Activated T-helper 1 cell treated with anti-CD3 and anti-CD28 coated beads, Interleukin-12 subunit alpha, Interleukin-12 subunit beta, Interleukin-2, Interleukin-4 antibody, amounts not matched to agents 30 ng/mL and 10 ng/mL and 1 ng/mL, durations not matched to agents 14 hours and 24 hours and 36 hours (primary cell): ENCODE measurements at regions not wholly inside any gene's neighbourhood (a gene's known extent, or its start where the extent isn't known, plus 50 kb on each side); places are given as distances from the start of the nearest gene placed in this dataset.
"Not testable (repeated sequence)": the region's sequence is repeated elsewhere in the genome, so short reads cannot be mapped to it uniquely, and the experiment has no call there.

ENCODE experiments used
- DNase-seq: peaks from one replicate; pipeline ENCODE4 v3.0.0; 2021; ENCODE audit warnings: low spot score
- H3K27ac Mint-ChIP-seq: one replicate; pipeline ENCODE4 v1.8.0; 2021; ENCODE audit warnings: mild to moderate bottlenecking, mixed read lengths
- H3K27me3 Mint-ChIP-seq: one replicate; pipeline ENCODE4 v1.8.0; 2022; ENCODE audit warnings: mild to moderate bottlenecking, moderate library complexity, mixed read lengths; ENCODE audit not compliant: insufficient read depth
- H3K36me3 Mint-ChIP-seq: one replicate; pipeline ENCODE4 v1.8.0; 2021; ENCODE audit warnings: low read depth, mixed read lengths
- H3K4me1 Mint-ChIP-seq: one replicate; pipeline ENCODE4 v1.8.0; 2021; ENCODE audit warnings: low read depth, mixed read lengths
- H3K4me3 Mint-ChIP-seq: one replicate; pipeline ENCODE4 v1.8.0; 2021; ENCODE audit warnings: mild to moderate bottlenecking, moderate library complexity, mixed read lengths
- H3K9me3 Mint-ChIP-seq: one replicate; pipeline ENCODE4 v1.8.0; 2021; ENCODE audit warnings: mixed read lengths
- intact Hi-C: fragments of 100-400 bp; cut with micrococcal nuclease; formaldehyde crosslinking; loops from one replicate; pipeline ENCODE4 v1.15.1; 2024

GRCh38 chr21:27917966-27918365, 951.1 kb upstream of the ADAMTS5 start:
- DNase-seq, H3K27ac Mint-ChIP-seq, intact Hi-C loops, H3K36me3 Mint-ChIP-seq, H3K4me1 Mint-ChIP-seq, H3K9me3 Mint-ChIP-seq, H3K4me3 Mint-ChIP-seq, H3K27me3 Mint-ChIP-seq: not testable (repeated sequence)

- H3K9me3 Mint-ChIP-seq, DNase-seq, H3K4me3 Mint-ChIP-seq, intact Hi-C loops, H3K4me1 Mint-ChIP-seq, H3K36me3 Mint-ChIP-seq, H3K27ac Mint-ChIP-seq, H3K27me3 Mint-ChIP-seq: not testable (repeated sequence)
Measured at GRCh38 chr21:27916326-27916725, 949.4 kb upstream of the ADAMTS5 start.

- H3K9me3 Mint-ChIP-seq, H3K36me3 Mint-ChIP-seq, H3K4me3 Mint-ChIP-seq, DNase-seq, H3K4me1 Mint-ChIP-seq, H3K27me3 Mint-ChIP-seq, H3K27ac Mint-ChIP-seq, intact Hi-C loops: not testable (repeated sequence)
Measured at GRCh38 chr21:27912133-27912532, 945.2 kb upstream of the ADAMTS5 start.

GRCh38 chr21:27909487-27909886, 942.6 kb upstream of the ADAMTS5 start:
- H3K4me1 Mint-ChIP-seq, H3K9me3 Mint-ChIP-seq, H3K4me3 Mint-ChIP-seq, DNase-seq, intact Hi-C loops, H3K27me3 Mint-ChIP-seq, H3K36me3 Mint-ChIP-seq, H3K27ac Mint-ChIP-seq: not testable (repeated sequence)

- H3K4me3 Mint-ChIP-seq, H3K27ac Mint-ChIP-seq, H3K9me3 Mint-ChIP-seq, intact Hi-C loops, DNase-seq, H3K4me1 Mint-ChIP-seq, H3K36me3 Mint-ChIP-seq, H3K27me3 Mint-ChIP-seq: not testable (repeated sequence)
Measured at GRCh38 chr21:27908816-27909215, 941.9 kb upstream of the ADAMTS5 start.

GRCh38 chr21:27902904-27903303, 936.0 kb upstream of the ADAMTS5 start:
- intact Hi-C loops, H3K27ac Mint-ChIP-seq, H3K36me3 Mint-ChIP-seq: not testable (repeated sequence)

GRCh38 chr21:27893619-27894018, 926.7 kb upstream of the ADAMTS5 start:
- H3K27me3 Mint-ChIP-seq, DNase-seq, H3K27ac Mint-ChIP-seq, intact Hi-C loops, H3K9me3 Mint-ChIP-seq, H3K4me1 Mint-ChIP-seq, H3K36me3 Mint-ChIP-seq, H3K4me3 Mint-ChIP-seq: not testable (repeated sequence)

More at GRCh38 chr21:27902904-27903303, 936.0 kb upstream of the ADAMTS5 start:
- H3K4me3 Mint-ChIP-seq, H3K9me3 Mint-ChIP-seq, DNase-seq, H3K4me1 Mint-ChIP-seq, H3K27me3 Mint-ChIP-seq: not testable (repeated sequence)

GRCh38 chr21:27891495-27891894, 924.6 kb upstream of the ADAMTS5 start:
- H3K9me3 Mint-ChIP-seq, H3K27me3 Mint-ChIP-seq, H3K4me1 Mint-ChIP-seq, H3K4me3 Mint-ChIP-seq, intact Hi-C loops, DNase-seq, H3K27ac Mint-ChIP-seq, H3K36me3 Mint-ChIP-seq: not testable (repeated sequence)

- H3K9me3 Mint-ChIP-seq, H3K27ac Mint-ChIP-seq, H3K4me3 Mint-ChIP-seq, intact Hi-C loops, H3K4me1 Mint-ChIP-seq, DNase-seq, H3K27me3 Mint-ChIP-seq, H3K36me3 Mint-ChIP-seq: not testable (repeated sequence)
Measured at GRCh38 chr21:27887808-27888455, 921.0 kb upstream of the ADAMTS5 start.

- no peak overlapping the region for H3K27ac Mint-ChIP-seq
- H3K27me3 Mint-ChIP-seq = no peaks in the 10 kb centered on the region
- no peak overlapping the region for H3K4me3 Mint-ChIP-seq
- H3K4me1 Mint-ChIP-seq = no peaks in the 10 kb centered on the region
- H3K36me3 Mint-ChIP-seq = no peaks in the 10 kb centered on the region
- DNase-seq = no peak
- peaks cover 7% of the 10 kb centered on the region for H3K9me3 Mint-ChIP-seq
- intact Hi-C loops = no loop called here
Measured at GRCh38 chr21:27885296-27885711, 918.4 kb upstream of the ADAMTS5 start.

GRCh38 chr21:27881331-27881730, 914.4 kb upstream of the ADAMTS5 start:
- H3K36me3 Mint-ChIP-seq, DNase-seq, intact Hi-C loops, H3K4me3 Mint-ChIP-seq, H3K27me3 Mint-ChIP-seq, H3K27ac Mint-ChIP-seq, H3K4me1 Mint-ChIP-seq: not testable (repeated sequence)
- peaks cover 11% of the 10 kb centered on the region for H3K9me3 Mint-ChIP-seq

- H3K27me3 Mint-ChIP-seq, H3K4me3 Mint-ChIP-seq, DNase-seq, H3K4me1 Mint-ChIP-seq, intact Hi-C loops, H3K36me3 Mint-ChIP-seq, H3K27ac Mint-ChIP-seq: not testable (repeated sequence)
- peaks cover 15% of the 10 kb centered on the region for H3K9me3 Mint-ChIP-seq
Measured at GRCh38 chr21:27872411-27872810, 905.5 kb upstream of the ADAMTS5 start.

GRCh38 chr21:27870755-27871154, 903.9 kb upstream of the ADAMTS5 start:
- H3K4me1 Mint-ChIP-seq, DNase-seq, H3K27ac Mint-ChIP-seq, H3K27me3 Mint-ChIP-seq, H3K36me3 Mint-ChIP-seq, intact Hi-C loops, H3K4me3 Mint-ChIP-seq: not testable (repeated sequence)
- H3K9me3 Mint-ChIP-seq = peaks cover 15% of the 10 kb centered on the region

GRCh38 chr21:27860314-27860955, 893.5 kb upstream of the ADAMTS5 start:
- intact Hi-C loops, H3K9me3 Mint-ChIP-seq, H3K4me1 Mint-ChIP-seq, H3K36me3 Mint-ChIP-seq, H3K27me3 Mint-ChIP-seq, H3K27ac Mint-ChIP-seq, H3K4me3 Mint-ChIP-seq, DNase-seq: not testable (repeated sequence)
